ENCODE measurements at regions not wholly inside any gene's neighbourhood (a gene's known extent, or its start where the extent isn't known, plus 50 kb on each side); places are given as distances from the start of the nearest gene placed in this dataset.

- Histone ChIP-seq H3K4me1 (ENCODE audit: insufficient read depth, low read length, severe bottlenecking) (no peaks in the 10 kb centered on the region), H3K27me3 (ENCODE audit: insufficient read depth, low read length) (no peaks in the 10 kb centered on the region), H3K36me3 (ENCODE audit: insufficient read depth, low read length) (no peaks in the 10 kb centered on the region), H3K9me3 (ENCODE audit: low read length) (no peaks in the 10 kb centered on the region), H3K4me3 (ENCODE audit: low read depth, low read length, poor library complexity, severe bottlenecking) (no peak overlapping the region), H3K9ac (ENCODE audit: low read length) (no peak overlapping the region), H4K20me1 (ENCODE audit: insufficient read depth, low read length) (no peaks in the 10 kb centered on the region), H3F3A (ENCODE audit: insufficient read depth, low read length) (no peaks in the 10 kb centered on the region), H2AFZ (ENCODE audit: low read length) (no peak overlapping the region), H3K27ac (ENCODE audit: low read depth, low read length, poor library complexity, severe bottlenecking) (no peak overlapping the region), H3K79me2 (ENCODE audit: insufficient read depth, low read length) (no peaks in the 10 kb centered on the region), H3K4me2 (ENCODE audit: low read length) (no peak overlapping the region), H3K9me2 (ENCODE audit: low read depth, low read length) (no peaks in the 10 kb centered on the region)
- TF ChIP-seq CTCF (IDR thresholded peaks at IDR 0.05; ENCODE audit: low read length): no peak
- no peak for TF ChIP-seq EZH2 (IDR thresholded peaks at IDR 0.05; ENCODE audit: borderline replicate concordance, low read length)
Observed at GRCh38 chr11:80745416-80745815, 1304.6 kb upstream of the TENM4 start.

- no peaks in the 10 kb centered on the region for H3K27me3 ChIP-seq (ENCODE audit: insufficient read depth, low read length)
- no peaks in the 10 kb centered on the region for H3K4me1 ChIP-seq (ENCODE audit: insufficient read depth, low read length, severe bottlenecking)
- no peak overlapping the region for H3K27ac ChIP-seq (ENCODE audit: low read depth, low read length, poor library complexity, severe bottlenecking)
- no peaks in the 10 kb centered on the region for H3K36me3 ChIP-seq (ENCODE audit: insufficient read depth, low read length)
- H3K9me3 ChIP-seq (ENCODE audit: low read length): no peaks in the 10 kb centered on the region
- no peak overlapping the region for H3K4me3 ChIP-seq (ENCODE audit: low read depth, low read length, poor library complexity, severe bottlenecking)
- TF ChIP-seq EZH2 (IDR thresholded peaks at IDR 0.05; ENCODE audit: borderline replicate concordance, low read length) (no peak), CTCF (IDR thresholded peaks at IDR 0.05; ENCODE audit: low read length) (no peak)
- H4K20me1 ChIP-seq (ENCODE audit: insufficient read depth, low read length): no peaks in the 10 kb centered on the region
- no peaks in the 10 kb centered on the region for H3K79me2 ChIP-seq (ENCODE audit: insufficient read depth, low read length)
- H3F3A ChIP-seq (ENCODE audit: insufficient read depth, low read length): no peaks in the 10 kb centered on the region
- no peak overlapping the region for H3K4me2 ChIP-seq (ENCODE audit: low read length)
- H3K9ac ChIP-seq (ENCODE audit: low read length): no peak overlapping the region
- H2AFZ ChIP-seq (ENCODE audit: low read length): no peak overlapping the region
- H3K9me2 ChIP-seq (ENCODE audit: low read depth, low read length): no peaks in the 10 kb centered on the region
Observed at GRCh38 chr11:80733790-80734189, 1293.0 kb upstream of the TENM4 start.

- Histone ChIP-seq H3K27ac (ENCODE audit: low read depth, low read length, poor library complexity, severe bottlenecking) (no peak overlapping the region), H3K4me3 (ENCODE audit: low read depth, low read length, poor library complexity, severe bottlenecking) (no peak overlapping the region), H3F3A (ENCODE audit: insufficient read depth, low read length) (no peaks in the 10 kb centered on the region), H3K4me1 (ENCODE audit: insufficient read depth, low read length, severe bottlenecking) (no peaks in the 10 kb centered on the region), H3K9ac (ENCODE audit: low read length) (no peak overlapping the region), H3K9me2 (ENCODE audit: low read depth, low read length) (no peaks in the 10 kb centered on the region), H3K9me3 (ENCODE audit: low read length) (no peaks in the 10 kb centered on the region), H3K36me3 (ENCODE audit: insufficient read depth, low read length) (no peaks in the 10 kb centered on the region), H3K79me2 (ENCODE audit: insufficient read depth, low read length) (no peaks in the 10 kb centered on the region), H4K20me1 (ENCODE audit: insufficient read depth, low read length) (no peaks in the 10 kb centered on the region), H3K4me2 (ENCODE audit: low read length) (no peak overlapping the region), H3K27me3 (ENCODE audit: insufficient read depth, low read length) (no peaks in the 10 kb centered on the region), H2AFZ (ENCODE audit: low read length) (no peak overlapping the region)
- TF ChIP-seq CTCF (IDR thresholded peaks at IDR 0.05; ENCODE audit: low read length): no peak
- TF ChIP-seq EZH2 (IDR thresholded peaks at IDR 0.05; ENCODE audit: borderline replicate concordance, low read length): no peak
Observed at GRCh38 chr11:80733361-80733760, 1292.5 kb upstream of the TENM4 start.

Data from OCI-LY1 (cell line).